Stimulated activated naive B cell treated with anti-CD40 and anti-IgM and Interleukin-4, amounts not matched to agents 10 μg/mL and 1 μg/mL and 100 μg/mL, for 72 hours (primary cell): ENCODE measurements at regions not wholly inside any gene's neighbourhood (a gene's known extent, or its start where the extent isn't known, plus 50 kb on each side); places are given as distances from the start of the nearest gene placed in this dataset.
"Not testable (repeated sequence)": the region's sequence is repeated elsewhere in the genome, so short reads cannot be mapped to it uniquely, and the experiment has no call there.

Source experiments
- ATAC-seq, 2 donors: fragments of 150-1000 bp; cut with Tn5 transposase; replicated peaks; 2 replicates each; pipeline ENCODE4 v1.10.0; 2021; ENCODE audit warnings: moderate library complexity in 1 of 2
- DNase-seq: peaks from one replicate; pipeline ENCODE4 v3.0.0; 2021
- H3K27ac Mint-ChIP-seq: one replicate; pipeline ENCODE4 v1.8.0; 2022; ENCODE audit warnings: mild to moderate bottlenecking, mixed read lengths
- H3K27me3 Mint-ChIP-seq, 2 donors: one replicate each; pipeline ENCODE4 v1.8.0; 2022; ENCODE audit warnings: mixed read lengths in 2 of 2
- H3K36me3 Mint-ChIP-seq, 2 donors: one replicate each; pipeline ENCODE4 v1.8.0; 2022; ENCODE audit warnings: mixed read lengths in 2 of 2, mild to moderate bottlenecking in 1 of 2
- H3K4me1 Mint-ChIP-seq, 2 donors: one replicate each; pipeline ENCODE4 v1.8.0; 2022; ENCODE audit warnings: mixed read lengths in 2 of 2, mild to moderate bottlenecking in 1 of 2
- H3K4me3 Mint-ChIP-seq, 2 donors: one replicate each; pipeline ENCODE4 v1.8.0; 2022; ENCODE audit warnings: mild to moderate bottlenecking in 2 of 2, mixed read lengths in 2 of 2, moderate library complexity in 1 of 2
- H3K9me3 Mint-ChIP-seq, 2 donors: one replicate each; pipeline ENCODE4 v1.8.0; 2022; ENCODE audit warnings: mixed read lengths in 2 of 2, mild to moderate bottlenecking in 1 of 2

DNA sequence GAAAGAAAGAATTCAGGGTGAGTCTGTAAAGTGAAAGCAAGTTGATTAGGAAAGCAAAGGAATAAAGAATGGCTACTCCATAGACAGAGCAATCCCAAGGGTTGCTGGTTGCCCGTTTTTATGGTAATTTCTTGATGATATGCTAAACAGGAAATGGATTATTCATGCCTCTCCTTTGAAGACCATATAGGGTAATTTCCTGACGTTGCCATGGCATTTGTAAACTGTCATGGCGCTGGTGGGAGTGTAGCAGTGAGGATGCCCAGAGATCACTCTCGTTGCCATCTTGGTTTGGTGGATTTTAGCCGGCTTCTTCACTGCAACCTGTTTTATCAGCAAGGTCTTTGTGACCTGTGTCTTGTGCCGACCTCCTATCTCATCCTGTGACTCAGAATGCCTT is 287.4 kb upstream of the ERCC4 start:
- H3K27me3 Mint-ChIP-seq, H3K27ac Mint-ChIP-seq, ATAC-seq, H3K36me3 Mint-ChIP-seq, H3K4me3 Mint-ChIP-seq, H3K4me1 Mint-ChIP-seq, DNase-seq, H3K9me3 Mint-ChIP-seq: not testable (repeated sequence)

DNA sequence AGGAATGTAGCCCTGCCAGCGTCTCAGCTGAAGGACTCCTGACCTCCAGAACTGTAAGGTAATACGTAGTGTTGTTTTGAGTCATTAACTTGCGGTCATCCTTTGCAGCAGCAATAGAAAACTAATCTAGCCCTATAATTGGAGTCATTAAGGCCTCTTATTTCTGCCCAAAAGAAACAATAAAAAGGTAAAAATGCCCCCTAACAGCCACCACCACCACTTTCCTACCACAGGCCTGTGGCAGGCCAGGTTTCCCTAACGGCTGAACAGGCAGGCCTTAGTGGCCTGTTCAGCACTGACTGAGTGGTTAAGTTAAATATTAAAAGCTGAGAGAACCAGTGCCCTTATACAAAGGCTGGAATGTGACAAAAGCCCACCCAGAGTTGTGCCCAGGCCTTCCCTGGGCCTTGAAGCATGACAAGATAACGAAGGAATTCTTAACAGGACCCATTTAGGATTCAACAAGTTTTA is 286.5 kb upstream of the ERCC4 start:
- Mint-ChIP-seq H3K27ac (no peak overlapping the region), H3K4me1 (no peaks in the 10 kb centered on the region), H3K27me3 (peaks cover 0 to 3% of the 10 kb centered on the region in 2 donors), H3K36me3 (no peaks in the 10 kb centered on the region), H3K4me3 (no peak overlapping the region), H3K9me3 (peaks cover 4 to 11% of the 10 kb centered on the region in 2 donors)
- no peak for DNase-seq
- no peak for ATAC-seq

DNA sequence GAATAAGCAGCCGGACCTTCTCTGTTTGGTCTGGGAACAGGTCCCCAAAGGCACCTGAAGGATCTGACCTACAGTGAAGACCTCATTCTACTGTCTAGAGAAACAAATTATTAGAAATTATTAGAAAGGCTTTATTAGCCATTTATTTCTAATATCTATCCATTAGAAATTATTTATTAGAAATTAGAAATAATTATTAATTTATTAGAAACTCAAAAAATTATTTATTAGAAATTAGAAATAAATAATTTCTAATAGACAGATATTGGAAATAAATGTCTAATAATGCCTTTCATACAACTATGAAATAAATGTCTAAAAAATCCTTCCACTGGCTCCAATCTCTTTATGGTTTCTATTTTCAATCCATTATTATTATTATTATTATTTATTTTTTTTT is 285.7 kb upstream of the ERCC4 start:
- no peaks in the 10 kb centered on the region for H3K4me1 Mint-ChIP-seq
- peaks cover 4 to 12% of the 10 kb centered on the region in 2 donors for H3K9me3 Mint-ChIP-seq
- DNase-seq (no peak), ATAC-seq (no peak)
- H3K36me3 Mint-ChIP-seq: no peaks in the 10 kb centered on the region
- no peak overlapping the region for H3K27ac Mint-ChIP-seq
- peaks cover 0 to 4% of the 10 kb centered on the region in 2 donors for H3K27me3 Mint-ChIP-seq
- H3K4me3 Mint-ChIP-seq: no peak overlapping the region

- no peak overlapping the region for H3K4me3 Mint-ChIP-seq
Observed at GRCh38 chr16:13634959-13635358, 285.0 kb upstream of the ERCC4 start.

DNA sequence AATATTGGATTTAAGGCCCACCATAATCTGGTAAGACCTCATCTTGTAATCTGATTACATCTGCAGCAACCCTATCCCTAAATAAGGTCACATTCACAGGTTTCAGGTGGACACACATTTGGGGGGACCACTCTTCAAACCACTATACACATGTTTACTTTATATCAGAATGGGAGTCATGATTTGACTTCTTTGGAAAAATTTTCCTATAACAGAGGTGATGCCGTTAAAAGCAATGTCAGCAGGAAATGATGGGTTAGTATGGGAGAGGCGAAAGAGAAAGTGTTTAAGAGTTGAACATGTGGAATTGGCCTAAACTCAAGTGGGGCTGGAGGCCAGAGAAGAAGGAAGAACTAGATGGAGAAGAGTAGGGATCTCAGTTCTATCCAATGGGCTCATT is 281.7 kb upstream of the ERCC4 start:
- no peak for DNase-seq
- H3K4me3 Mint-ChIP-seq: no peak overlapping the region

More at GRCh38 chr16:13634959-13635358, 285.0 kb upstream of the ERCC4 start:
- no peaks in the 10 kb centered on the region for H3K4me1 Mint-ChIP-seq
- H3K36me3 Mint-ChIP-seq: no peaks in the 10 kb centered on the region
- DNase-seq: no peak
- ATAC-seq: no peak
- peaks cover 0 to 4% of the 10 kb centered on the region in 2 donors for H3K27me3 Mint-ChIP-seq
- peaks cover 4 to 12% of the 10 kb centered on the region in 2 donors for H3K9me3 Mint-ChIP-seq
- no peak overlapping the region for H3K27ac Mint-ChIP-seq

GRCh38 chr16:13643412-13643811 is 276.5 kb upstream of the ERCC4 start:
- DNase-seq: no peak
- peaks cover 6 to 8% of the 10 kb centered on the region in 2 donors for H3K9me3 Mint-ChIP-seq

More for the DNA sequence above, 281.7 kb upstream of the ERCC4 start:
- H3K9me3 Mint-ChIP-seq: peaks cover 8 to 16% of the 10 kb centered on the region in 2 donors
- no peaks in the 10 kb centered on the region for H3K36me3 Mint-ChIP-seq
- H3K4me1 Mint-ChIP-seq: no peaks in the 10 kb centered on the region
- ATAC-seq: no peak
- H3K27ac Mint-ChIP-seq: no peak overlapping the region
- H3K27me3 Mint-ChIP-seq: peaks cover 0 to 4% of the 10 kb centered on the region in 2 donors

GRCh38 chr16:13645601-13646245 is 274.2 kb upstream of the ERCC4 start:
- peaks cover 6 to 7% of the 10 kb centered on the region in 2 donors for H3K9me3 Mint-ChIP-seq
- H3K4me1 Mint-ChIP-seq: no peaks in the 10 kb centered on the region
- DNase-seq (no peak), ATAC-seq (no peak)
- H3K36me3 Mint-ChIP-seq: no peaks in the 10 kb centered on the region
- no peak overlapping the region for H3K4me3 Mint-ChIP-seq
- no peak overlapping the region for H3K27ac Mint-ChIP-seq
- peaks cover 0 to 5% of the 10 kb centered on the region in 2 donors for H3K27me3 Mint-ChIP-seq

More at GRCh38 chr16:13643412-13643811, 276.5 kb upstream of the ERCC4 start:
- Mint-ChIP-seq H3K27ac (no peak overlapping the region), H3K27me3 (peaks cover 0 to 6% of the 10 kb centered on the region in 2 donors), H3K36me3 (no peaks in the 10 kb centered on the region), H3K4me3 (no peak overlapping the region), H3K4me1 (no peaks in the 10 kb centered on the region)
- no peak for ATAC-seq

DNA sequence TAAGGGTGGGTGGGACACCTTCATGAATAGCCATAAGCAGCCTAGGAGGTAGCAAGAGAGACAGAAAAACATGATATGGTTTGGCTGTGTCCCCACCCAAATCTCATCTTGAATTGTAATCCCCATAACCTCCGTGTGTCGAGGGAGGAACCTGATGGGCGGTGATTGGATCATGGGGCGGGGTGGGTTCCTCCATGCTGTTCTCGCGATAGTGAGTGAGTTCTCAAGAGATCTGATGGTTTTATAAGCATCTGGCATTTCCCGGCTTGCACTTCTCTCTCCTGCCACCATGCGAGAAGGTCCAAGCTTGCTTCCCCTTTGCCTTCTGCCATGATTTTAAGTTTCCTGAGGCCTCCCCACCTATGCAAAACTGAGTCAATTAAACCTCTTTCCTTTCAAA is 259.1 kb upstream of the ERCC4 start:
- no peak for ATAC-seq
- H3K9me3 Mint-ChIP-seq: peaks cover 0 to 3% of the 10 kb centered on the region in 2 donors
- H3K27me3 Mint-ChIP-seq: no peaks in the 10 kb centered on the region
- no peaks in the 10 kb centered on the region for H3K4me1 Mint-ChIP-seq
- H3K27ac Mint-ChIP-seq: no peak overlapping the region
- H3K36me3 Mint-ChIP-seq: no peaks in the 10 kb centered on the region
- DNase-seq: no peak
- H3K4me3 Mint-ChIP-seq: no peak overlapping the region

DNA sequence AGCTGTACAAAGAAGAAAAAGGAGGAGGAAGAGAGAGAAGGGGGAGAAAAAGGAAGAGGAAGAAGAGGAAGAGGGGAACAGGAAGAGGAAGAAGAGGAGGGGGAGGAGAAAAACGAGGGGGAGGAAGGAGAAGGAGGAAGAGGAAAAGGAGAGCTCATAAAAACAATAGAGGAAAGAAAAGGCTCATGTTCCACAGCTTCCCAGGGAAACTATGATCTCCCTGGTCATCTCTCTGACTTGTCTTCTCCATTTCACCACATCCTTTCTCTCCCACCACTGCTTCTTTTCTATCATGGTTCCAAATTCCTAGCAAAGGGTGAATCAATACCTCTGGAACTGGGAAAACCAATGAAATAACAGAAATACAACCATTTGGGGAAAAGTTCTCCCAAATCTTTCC is 254.1 kb upstream of the ERCC4 start:
- no peaks in the 10 kb centered on the region for H3K4me1 Mint-ChIP-seq
- no peak overlapping the region for H3K4me3 Mint-ChIP-seq
- DNase-seq: no peak
- peaks cover 0 to 4% of the 10 kb centered on the region in 2 donors for H3K27me3 Mint-ChIP-seq
- H3K9me3 Mint-ChIP-seq: peaks cover 0 to 11% of the 10 kb centered on the region in 2 donors
- no peak overlapping the region for H3K27ac Mint-ChIP-seq
- H3K36me3 Mint-ChIP-seq: no peaks in the 10 kb centered on the region
- no peak for ATAC-seq

GRCh38 chr16:13672196-13672595 is 247.8 kb upstream of the ERCC4 start:
- Mint-ChIP-seq H3K36me3 (no peaks in the 10 kb centered on the region), H3K4me1 (no peaks in the 10 kb centered on the region), H3K4me3 (no peak overlapping the region), H3K27ac (no peak overlapping the region), H3K9me3 (peaks cover 0 to 18% of the 10 kb centered on the region in 2 donors), H3K27me3 (peaks cover 4 to 17% of the 10 kb centered on the region in 2 donors)
- no peak for DNase-seq
- no peak for ATAC-seq

DNA sequence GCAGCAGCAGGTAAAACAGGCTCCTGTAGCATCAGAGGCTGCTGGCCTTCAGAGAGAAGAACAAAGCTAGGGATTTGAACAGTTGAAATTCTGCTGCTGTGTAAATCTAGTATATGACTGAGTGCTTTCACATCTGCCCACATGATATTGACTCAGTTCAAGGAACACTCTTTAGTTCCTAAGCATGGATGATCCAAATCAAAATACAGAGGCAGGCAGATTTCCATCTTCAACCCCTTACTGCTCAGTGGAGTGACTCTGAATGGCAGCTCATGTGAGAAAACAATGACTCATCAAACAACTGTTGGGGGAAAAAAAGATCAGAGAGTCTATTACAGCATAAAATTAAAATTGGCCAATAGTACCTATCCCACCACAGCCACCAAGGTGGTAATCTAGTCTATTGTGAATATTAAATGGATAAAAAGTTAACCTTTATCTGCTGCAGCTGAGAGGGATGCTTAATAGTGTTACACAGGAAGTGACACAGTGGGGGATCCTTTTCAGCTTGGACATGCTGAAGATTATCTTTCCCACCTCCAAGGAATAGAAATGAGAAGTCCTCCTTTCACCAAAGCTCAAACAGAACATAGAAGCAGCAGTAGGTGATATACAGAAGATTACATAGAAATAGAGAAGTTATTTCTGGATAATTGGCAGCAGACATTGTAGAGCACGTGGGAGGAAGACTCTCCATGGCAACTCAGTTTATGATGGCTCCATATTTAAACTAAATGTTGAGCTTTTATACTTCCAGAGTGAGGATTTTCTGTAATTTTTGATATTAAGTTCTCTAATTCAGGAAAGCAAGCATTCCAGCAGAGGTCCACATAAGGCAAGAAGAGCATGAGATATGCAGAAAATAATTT is 239.7 kb upstream of the ERCC4 start:
- Mint-ChIP-seq H3K4me3 (no peak overlapping the region), H3K4me1 (no peaks in the 10 kb centered on the region), H3K36me3 (no peaks in the 10 kb centered on the region), H3K27me3 (peaks cover 3 to 31% of the 10 kb centered on the region in 2 donors), H3K9me3 (peaks cover 0 to 9% of the 10 kb centered on the region in 2 donors), H3K27ac (no peak overlapping the region)
- no peak for ATAC-seq
- DNase-seq: no peak

- Mint-ChIP-seq H3K27ac (no peak overlapping the region), H3K4me3 (no peak overlapping the region), H3K27me3 (peaks cover 3 to 23% of the 10 kb centered on the region in 2 donors), H3K9me3 (no peaks in the 10 kb centered on the region), H3K36me3 (no peaks in the 10 kb centered on the region), H3K4me1 (no peaks in the 10 kb centered on the region)
- ATAC-seq: no peak
- no peak for DNase-seq
Observed at GRCh38 chr16:13684819-13685563, 235.0 kb upstream of the ERCC4 start.

DNA sequence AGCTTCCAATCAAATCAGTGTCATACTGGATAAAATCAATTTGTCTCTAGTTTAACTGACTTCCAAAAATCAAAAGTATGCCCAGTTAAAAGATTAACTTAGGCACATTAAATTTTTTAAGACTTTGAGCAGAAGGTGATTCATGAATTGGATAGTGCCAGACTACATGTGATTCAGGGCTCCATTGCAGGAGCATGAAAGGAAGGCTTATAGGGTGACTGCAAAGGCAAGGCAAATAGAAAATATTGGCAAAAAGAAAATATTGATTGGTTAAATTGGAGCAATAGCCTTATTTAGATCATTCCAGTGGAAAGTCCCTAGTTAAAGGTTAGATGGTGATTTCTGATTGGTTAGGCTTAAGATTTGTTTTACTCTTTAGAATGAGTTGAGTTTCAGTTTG is 223.9 kb upstream of the ERCC4 start:
- DNase-seq (no peak), ATAC-seq (no peak)
- no peak overlapping the region for H3K4me3 Mint-ChIP-seq
- peaks cover 22 to 36% of the 10 kb centered on the region in 2 donors for H3K9me3 Mint-ChIP-seq
- H3K4me1 Mint-ChIP-seq: no peaks in the 10 kb centered on the region
- no peaks in the 10 kb centered on the region for H3K36me3 Mint-ChIP-seq
- no peaks in the 10 kb centered on the region for H3K27me3 Mint-ChIP-seq
- no peak overlapping the region for H3K27ac Mint-ChIP-seq

GRCh38 chr16:13697013-13697412 is 222.9 kb upstream of the ERCC4 start:
- no peak for ATAC-seq

More at GRCh38 chr16:13697013-13697412, 222.9 kb upstream of the ERCC4 start:
- H3K36me3 Mint-ChIP-seq: no peaks in the 10 kb centered on the region
- no peaks in the 10 kb centered on the region for H3K27me3 Mint-ChIP-seq
- no peaks in the 10 kb centered on the region for H3K4me1 Mint-ChIP-seq
- no peak for DNase-seq
- H3K27ac Mint-ChIP-seq: no peak overlapping the region
- no peak overlapping the region for H3K4me3 Mint-ChIP-seq
- H3K9me3 Mint-ChIP-seq: peaks cover 22 to 35% of the 10 kb centered on the region in 2 donors
